22Rv1 (cell line): ENCODE measurements at regions not wholly inside any gene's neighbourhood (a gene's known extent, or its start where the extent isn't known, plus 50 kb on each side); places are given as distances from the start of the nearest gene placed in this dataset.

Experiments
- CTCF ChIP-seq: fragments of 450-650 bp; IDR thresholded peaks from 2 replicates; pipeline ENCODE4 v1.5.1; 2017; ENCODE audit warnings: mild to moderate bottlenecking
- ZFX ChIP-seq: fragments of 450-650 bp; IDR thresholded peaks from 2 replicates; pipeline ENCODE4 v1.6.1; 2017; ENCODE audit warnings: antibody characterized with exemption, borderline replicate concordance

- TF ChIP-seq CTCF: no peak
- TF ChIP-seq ZFX: no peak
Observed at GRCh38 chr2:176934131-176934530, 278.5 kb upstream of the HNRNPA3 start.
